OCI-LY1 (cell line): ENCODE measurements at regions not wholly inside any gene's neighbourhood (a gene's known extent, or its start where the extent isn't known, plus 50 kb on each side); places are given as distances from the start of the nearest gene placed in this dataset.

Source experiments
- H2AFZ ChIP-seq: fragments of 200-600 bp; sonication (generic), shearing (Covaris generic); 2 replicates; pipeline ENCODE4 v1.6.0; 2014; ENCODE audit warnings: antibody characterized with exemption, mild to moderate bottlenecking, low read length
- H3F3A ChIP-seq: fragments of 200-600 bp; sonication (generic), shearing (Covaris generic); 2 replicates; pipeline ENCODE4 v1.6.0; 2014; ENCODE audit warnings: mild to moderate bottlenecking, antibody characterized with exemption, low read length, moderate library complexity; ENCODE audit not compliant: insufficient read depth
- H3K27ac ChIP-seq: fragments of 200-600 bp; sonication (generic); 2 replicates; pipeline ENCODE4 v1.5.1; 2014; ENCODE audit warnings: low read length, mixed run types, mild to moderate bottlenecking, low read depth; ENCODE audit not compliant: poor library complexity, severe bottlenecking
- H3K27me3 ChIP-seq: fragments of 200-600 bp; sonication (generic); 2 replicates; pipeline ENCODE4 v1.6.0; 2014; ENCODE audit warnings: antibody characterized with exemption, mild to moderate bottlenecking, low read length, moderate library complexity; ENCODE audit not compliant: insufficient read depth
- H3K36me3 ChIP-seq: fragments of 200-600 bp; sonication (generic); 2 replicates; pipeline ENCODE4 v1.6.1; 2014; ENCODE audit warnings: mild to moderate bottlenecking, antibody characterized with exemption, low read length, moderate library complexity, mixed read lengths; ENCODE audit not compliant: insufficient read depth
- H3K4me1 ChIP-seq: fragments of 200-600 bp; sonication (generic); 2 replicates; pipeline ENCODE4 v1.5.1; 2014; ENCODE audit warnings: mild to moderate bottlenecking, low read length, moderate library complexity; ENCODE audit not compliant: insufficient read depth, severe bottlenecking
- H3K4me2 ChIP-seq: fragments of 200-600 bp; sonication (generic), shearing (Covaris generic); 2 replicates; pipeline ENCODE4 v1.6.1; 2014; ENCODE audit warnings: low read length
- H3K4me3 ChIP-seq: fragments of 200-600 bp; sonication (generic); 2 replicates; pipeline ENCODE4 v1.5.1; 2014; ENCODE audit warnings: low read length, low read depth, mild to moderate bottlenecking, mixed read lengths; ENCODE audit not compliant: poor library complexity, severe bottlenecking
- H3K79me2 ChIP-seq: fragments of 200-600 bp; shearing (Covaris generic); 2 replicates; pipeline ENCODE4 v1.6.1; 2016; ENCODE audit warnings: mixed run types, low read length, mixed read lengths; ENCODE audit not compliant: insufficient read depth
- H3K9ac ChIP-seq: fragments of 200-600 bp; sonication (generic), shearing (Covaris generic); 2 replicates; pipeline ENCODE4 v1.6.1; 2014; ENCODE audit warnings: mild to moderate bottlenecking, low read length, mixed read lengths
- H3K9me2 ChIP-seq: fragments of 200-600 bp; sonication (generic), shearing (Covaris generic); 2 replicates; pipeline ENCODE4 v1.6.1; 2014; ENCODE audit warnings: low read depth, mild to moderate bottlenecking, low read length, mixed read lengths
- H3K9me3 ChIP-seq: fragments of 200-600 bp; shearing (Covaris generic); 2 replicates; pipeline ENCODE4 v1.6.1; 2014; ENCODE audit warnings: low read length, mixed read lengths
- H4K20me1 ChIP-seq: fragments of 200-600 bp; sonication (generic), shearing (Covaris generic); 2 replicates; pipeline ENCODE4 v1.6.0; 2016; ENCODE audit warnings: mild to moderate bottlenecking, low read length; ENCODE audit not compliant: insufficient read depth
- EZH2 ChIP-seq: fragments of 200-600 bp; sonication (generic), shearing (Covaris generic); IDR thresholded peaks from 2 replicates; pipeline ENCODE4 v1.8.0; 2017; ENCODE audit warnings: borderline replicate concordance, mixed run types, mild to moderate bottlenecking, antibody characterized with exemption, low read length, moderate library complexity, mixed read lengths
- TF ChIP-seq, protein P1 (sequence below): fragments of 200-600 bp; sonication (generic), shearing (Covaris generic); IDR thresholded peaks from 2 replicates; pipeline ENCODE4 v1.5.1; 2017; ENCODE audit warnings: mild to moderate bottlenecking, antibody characterized with exemption, low read length, moderate library complexity, mixed read lengths

GRCh38 chr1:58158506-58159433 lies 387.8 kb downstream of the OMA1 start:
- Histone ChIP-seq H3K4me1 (no peaks in the 10 kb centered on the region), H3K9me3 (no peaks in the 10 kb centered on the region), H3K27ac (no peak overlapping the region), H3K9ac (no peak overlapping the region), H4K20me1 (no peaks in the 10 kb centered on the region), H3K4me2 (no peak overlapping the region), H3K9me2 (no peaks in the 10 kb centered on the region), H3K36me3 (no peaks in the 10 kb centered on the region), H2AFZ (no peak overlapping the region), H3K4me3 (no peak overlapping the region), H3K79me2 (no peaks in the 10 kb centered on the region), H3F3A (no peaks in the 10 kb centered on the region), H3K27me3 (no peaks in the 10 kb centered on the region)
- no peak for TF ChIP-seq EZH2
- TF ChIP-seq, protein P1, sequence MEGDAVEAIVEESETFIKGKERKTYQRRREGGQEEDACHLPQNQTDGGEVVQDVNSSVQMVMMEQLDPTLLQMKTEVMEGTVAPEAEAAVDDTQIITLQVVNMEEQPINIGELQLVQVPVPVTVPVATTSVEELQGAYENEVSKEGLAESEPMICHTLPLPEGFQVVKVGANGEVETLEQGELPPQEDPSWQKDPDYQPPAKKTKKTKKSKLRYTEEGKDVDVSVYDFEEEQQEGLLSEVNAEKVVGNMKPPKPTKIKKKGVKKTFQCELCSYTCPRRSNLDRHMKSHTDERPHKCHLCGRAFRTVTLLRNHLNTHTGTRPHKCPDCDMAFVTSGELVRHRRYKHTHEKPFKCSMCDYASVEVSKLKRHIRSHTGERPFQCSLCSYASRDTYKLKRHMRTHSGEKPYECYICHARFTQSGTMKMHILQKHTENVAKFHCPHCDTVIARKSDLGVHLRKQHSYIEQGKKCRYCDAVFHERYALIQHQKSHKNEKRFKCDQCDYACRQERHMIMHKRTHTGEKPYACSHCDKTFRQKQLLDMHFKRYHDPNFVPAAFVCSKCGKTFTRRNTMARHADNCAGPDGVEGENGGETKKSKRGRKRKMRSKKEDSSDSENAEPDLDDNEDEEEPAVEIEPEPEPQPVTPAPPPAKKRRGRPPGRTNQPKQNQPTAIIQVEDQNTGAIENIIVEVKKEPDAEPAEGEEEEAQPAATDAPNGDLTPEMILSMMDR: no peak

DNA sequence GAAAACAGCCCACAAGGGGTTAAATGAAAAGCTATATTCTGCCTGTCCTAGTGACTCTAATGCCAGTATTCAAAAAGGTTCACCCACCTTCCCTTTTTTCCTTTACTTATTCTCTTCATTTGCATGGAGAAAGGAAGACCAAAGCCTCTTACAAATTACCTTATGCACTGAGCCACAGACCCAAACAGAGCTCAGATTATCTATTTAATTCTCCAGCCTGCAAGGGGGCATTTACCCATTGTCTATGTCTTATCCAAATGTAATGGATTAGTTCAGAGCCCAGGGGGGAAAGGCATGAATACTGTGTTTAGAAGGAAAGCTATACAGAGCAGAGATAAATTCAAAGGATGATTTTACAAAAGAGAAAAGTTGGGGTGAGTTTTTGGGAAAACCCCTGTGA lies 388.5 kb downstream of the OMA1 start:
- H4K20me1 ChIP-seq: no peaks in the 10 kb centered on the region
- H3K79me2 ChIP-seq: no peaks in the 10 kb centered on the region
- no peak overlapping the region for H3K27ac ChIP-seq
- TF ChIP-seq EZH2: no peak
- TF ChIP-seq, protein P1: no peak
- no peak overlapping the region for H3K4me3 ChIP-seq
- H3K4me1 ChIP-seq: no peaks in the 10 kb centered on the region
- no peaks in the 10 kb centered on the region for H3K27me3 ChIP-seq
- no peaks in the 10 kb centered on the region for H3K36me3 ChIP-seq
- no peak overlapping the region for H3K4me2 ChIP-seq
- H2AFZ ChIP-seq: no peak overlapping the region
- H3K9me2 ChIP-seq: no peaks in the 10 kb centered on the region
- H3K9ac ChIP-seq: no peak overlapping the region
- no peaks in the 10 kb centered on the region for H3F3A ChIP-seq
- H3K9me3 ChIP-seq: no peaks in the 10 kb centered on the region

DNA sequence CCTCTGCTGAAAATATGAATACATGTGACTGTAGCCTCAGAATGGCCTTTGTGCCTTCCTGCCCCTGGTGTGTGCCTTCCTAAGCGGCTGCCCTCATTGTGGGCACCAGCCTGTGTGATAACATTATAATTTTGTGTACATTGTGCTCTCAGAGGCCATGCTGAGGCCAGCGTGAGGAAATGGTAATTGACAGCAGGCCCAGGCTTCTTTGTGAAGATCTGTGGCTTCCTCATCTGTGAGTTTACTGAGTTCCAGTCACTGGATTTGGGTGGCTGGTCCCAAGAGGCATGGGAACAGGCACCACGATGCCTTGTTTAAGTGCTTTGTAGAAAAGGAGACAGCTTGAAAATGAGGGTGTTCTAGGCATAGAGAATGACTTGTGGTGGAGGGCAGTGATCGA lies 389.3 kb downstream of the OMA1 start:
- Histone ChIP-seq H3F3A (no peaks in the 10 kb centered on the region), H3K9ac (no peak overlapping the region), H3K79me2 (no peaks in the 10 kb centered on the region), H3K9me2 (no peaks in the 10 kb centered on the region), H3K36me3 (no peaks in the 10 kb centered on the region), H3K4me3 (no peak overlapping the region), H4K20me1 (no peaks in the 10 kb centered on the region), H2AFZ (no peak overlapping the region), H3K27me3 (no peaks in the 10 kb centered on the region), H3K4me1 (no peaks in the 10 kb centered on the region), H3K4me2 (no peak overlapping the region), H3K9me3 (no peaks in the 10 kb centered on the region), H3K27ac (no peak overlapping the region)
- no peak for TF ChIP-seq EZH2
- TF ChIP-seq, protein P1: no peak
